ENCODE measurements at regions not wholly inside any gene's neighbourhood (a gene's known extent, or its start where the extent isn't known, plus 50 kb on each side); places are given as distances from the start of the nearest gene placed in this dataset.

GRCh38 chr9:115543511-115543910, 425.6 kb upstream of the TNC start:
- TF ChIP-seq CTCF (IDR thresholded peaks at IDR 0.05) (no peak), ZFX (IDR thresholded peaks at IDR 0.05; ENCODE audit: borderline replicate concordance) (no peak)

All from 22Rv1 (cell line).